GM18861 (cell line): ENCODE measurements at regions not wholly inside any gene's neighbourhood (a gene's known extent, or its start where the extent isn't known, plus 50 kb on each side); places are given as distances from the start of the nearest gene placed in this dataset.

ENCODE experiments used
- ATAC-seq: cut with Tn5 transposase; IDR thresholded peaks from one replicate; pipeline ENCODE4 v1.9.1; 2021; ENCODE audit not compliant: unreplicated experiment

GRCh38 chr2:12596771-12597170 is 120.0 kb upstream of the TRIB2 start:
- no peak for ATAC-seq

GRCh38 chr2:12597610-12598009 is 119.1 kb upstream of the TRIB2 start:
- ATAC-seq = no peak

GRCh38 chr2:12602661-12603060 is 114.1 kb upstream of the TRIB2 start:
- ATAC-seq = no peak

GRCh38 chr2:12603781-12604295 is 112.9 kb upstream of the TRIB2 start:
- no peak for ATAC-seq

- no peak for ATAC-seq
Measured at GRCh38 chr2:12604341-12604740, 112.4 kb upstream of the TRIB2 start.

GRCh38 chr2:12605366-12605765 is 111.4 kb upstream of the TRIB2 start:
- no peak for ATAC-seq

- ATAC-seq = no peak
Measured at GRCh38 chr2:12605936-12606335, 110.8 kb upstream of the TRIB2 start.

GRCh38 chr2:12606472-12607000 is 110.2 kb upstream of the TRIB2 start:
- ATAC-seq = no peak

GRCh38 chr2:12607971-12608370 is 108.8 kb upstream of the TRIB2 start:
- no peak for ATAC-seq

GRCh38 chr2:12610314-12610713 is 106.4 kb upstream of the TRIB2 start:
- ATAC-seq = no peak

GRCh38 chr2:12612168-12612567 is 104.6 kb upstream of the TRIB2 start:
- no peak for ATAC-seq

- no peak for ATAC-seq
Measured at GRCh38 chr2:12612671-12613070, 104.1 kb upstream of the TRIB2 start.

- no peak for ATAC-seq
Measured at GRCh38 chr2:12613137-12613835, 103.5 kb upstream of the TRIB2 start.

GRCh38 chr2:12615509-12615908 is 101.2 kb upstream of the TRIB2 start:
- no peak for ATAC-seq

- ATAC-seq = no peak
Measured at GRCh38 chr2:12616456-12617156, 100.1 kb upstream of the TRIB2 start.

GRCh38 chr2:12617366-12617765 is 99.4 kb upstream of the TRIB2 start:
- no peak for ATAC-seq

- no peak for ATAC-seq
Measured at GRCh38 chr2:12617853-12618252, 98.9 kb upstream of the TRIB2 start.

GRCh38 chr2:12618576-12618975 is 98.2 kb upstream of the TRIB2 start:
- no peak for ATAC-seq

GRCh38 chr2:12619975-12620374 is 96.8 kb upstream of the TRIB2 start:
- ATAC-seq = no peak

- ATAC-seq = no peak
Measured at GRCh38 chr2:12620759-12621158, 96.0 kb upstream of the TRIB2 start.

- ATAC-seq = no peak
Measured at GRCh38 chr2:12623051-12623450, 93.7 kb upstream of the TRIB2 start.

- no peak for ATAC-seq
Measured at GRCh38 chr2:12624384-12624783, 92.4 kb upstream of the TRIB2 start.
